Stimulated activated CD8-positive, alpha-beta memory T cell treated with anti-CD3 and anti-CD28 coated beads, Interleukin-15, amount 100 ng/mL, for 4 hours (primary cell): ENCODE measurements at regions not wholly inside any gene's neighbourhood (a gene's known extent, or its start where the extent isn't known, plus 50 kb on each side); places are given as distances from the start of the nearest gene placed in this dataset.

Source experiments
- DNase-seq, 2 donors: peaks; one replicate each; pipeline ENCODE4 v3.0.0-alpha.2; 2020; ENCODE audit warnings: low read depth in 2 of 2

DNA sequence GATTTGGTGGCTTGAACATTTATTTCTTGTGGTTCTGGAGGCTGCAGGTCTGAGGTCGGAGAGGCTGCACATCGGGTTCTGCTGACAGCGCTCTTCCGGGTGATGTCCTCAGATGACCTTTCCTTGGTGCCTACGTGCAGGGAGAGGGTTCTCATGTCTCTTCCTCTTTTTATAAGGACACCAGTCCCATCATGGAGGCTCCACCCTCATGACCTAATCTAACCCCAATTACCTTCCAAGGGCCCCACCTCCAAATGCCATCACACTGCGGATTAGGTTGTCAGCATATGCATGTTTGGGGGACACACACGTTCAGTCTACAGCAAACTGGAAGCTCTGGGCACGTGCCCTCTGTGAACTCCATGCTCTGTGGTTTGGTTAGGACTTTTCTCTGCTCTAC, 338.6 kb downstream of the FGF9 start:
- DNase-seq = no peak

GRCh38 chr13:22009937-22010336, 339.1 kb downstream of the FGF9 start:
- no peak for DNase-seq

GRCh38 chr13:22012686-22013085, 341.8 kb downstream of the FGF9 start:
- no peak for DNase-seq

DNA sequence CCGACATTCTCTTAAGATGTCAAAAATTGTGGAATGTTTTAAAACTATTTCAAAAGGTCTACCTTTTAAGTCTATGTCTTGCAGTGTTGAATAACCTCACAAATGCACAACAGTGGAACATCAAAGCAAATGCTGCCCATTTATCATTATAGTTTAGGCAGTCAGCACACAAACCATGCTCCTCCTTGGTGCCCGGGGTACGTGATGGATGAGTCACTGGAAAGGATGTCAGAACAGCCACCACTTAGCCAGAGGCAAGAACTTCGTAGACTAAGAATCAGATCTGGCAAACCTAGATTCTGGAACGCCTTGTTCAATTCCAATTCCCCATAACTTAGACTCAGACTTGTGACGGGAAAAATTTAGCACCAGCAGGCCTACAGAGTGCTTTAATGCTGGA, 343.6 kb downstream of the FGF9 start:
- no peak for DNase-seq

DNA sequence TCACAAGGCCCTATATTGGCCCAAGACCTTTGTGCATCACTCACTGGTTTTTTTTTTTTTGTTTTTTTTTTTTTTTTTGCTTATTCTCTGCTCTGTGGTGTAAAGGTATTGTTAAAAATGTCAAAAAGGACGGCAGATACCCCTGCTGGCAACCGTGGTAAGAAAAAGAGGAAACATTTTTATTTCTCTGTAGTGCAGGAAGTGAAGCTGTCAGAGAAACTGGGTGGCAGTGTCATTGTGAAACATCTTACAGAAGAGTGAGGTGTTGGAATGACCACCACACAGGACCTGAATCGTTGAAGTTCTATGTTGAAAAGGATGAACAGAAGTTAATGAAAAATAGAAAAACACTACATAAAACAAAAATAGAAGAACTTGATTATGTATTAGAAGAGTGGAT, 346.4 kb downstream of the FGF9 start:
- DNase-seq = no peak

DNA sequence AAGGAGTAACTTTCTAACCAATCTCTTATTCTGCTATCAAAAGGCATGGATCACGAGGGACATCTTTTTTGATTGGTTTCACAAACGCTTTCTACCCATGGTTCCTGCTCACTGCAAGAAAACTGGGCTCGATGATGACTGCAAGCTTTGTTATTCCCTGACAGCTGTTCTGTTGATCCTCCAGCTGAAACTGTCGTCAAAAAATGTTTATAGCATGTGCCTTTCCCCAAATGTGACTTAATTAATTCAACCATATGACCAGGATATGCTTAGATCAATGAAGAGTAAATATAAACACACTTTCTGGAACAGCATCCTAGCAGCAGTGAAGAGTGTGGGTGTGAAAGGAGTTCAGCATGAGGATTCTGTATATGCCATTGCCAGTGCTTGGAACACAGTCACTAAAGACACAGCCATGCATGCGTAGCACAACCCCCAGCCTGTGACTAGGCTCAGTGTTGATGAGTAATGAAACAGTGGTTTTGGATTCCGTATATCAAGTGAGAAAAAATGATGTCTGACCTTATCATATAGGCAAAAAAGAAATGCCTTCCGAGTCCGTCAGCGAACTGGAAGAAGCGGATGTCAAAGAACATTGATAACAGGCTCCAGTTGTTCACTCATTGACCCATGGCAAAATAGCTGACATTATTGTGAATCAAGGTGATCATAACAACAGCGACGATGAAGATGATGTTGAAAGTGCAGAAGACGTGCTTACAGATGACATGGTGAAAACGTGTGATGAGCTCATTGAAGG, 347.4 kb downstream of the FGF9 start:
- no peak for DNase-seq

DNA sequence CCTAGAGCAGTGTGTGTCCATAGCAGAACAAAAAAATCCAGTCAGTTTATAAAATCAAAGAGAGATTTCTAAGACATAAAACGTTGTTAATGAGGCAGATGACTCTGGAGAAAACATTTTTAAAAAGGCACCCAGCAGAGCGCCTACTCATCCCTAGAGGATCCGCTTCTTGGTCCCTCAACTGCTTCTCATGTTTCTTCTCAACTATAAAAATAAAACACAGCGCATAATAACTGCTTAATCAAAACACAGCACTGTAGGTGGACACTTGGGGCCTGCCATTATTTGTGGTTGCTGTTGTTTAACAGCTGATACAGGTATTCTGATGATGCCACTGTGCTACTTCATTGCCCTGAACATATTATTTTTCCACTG, 347.9 kb downstream of the FGF9 start:
- DNase-seq = no peak

DNA sequence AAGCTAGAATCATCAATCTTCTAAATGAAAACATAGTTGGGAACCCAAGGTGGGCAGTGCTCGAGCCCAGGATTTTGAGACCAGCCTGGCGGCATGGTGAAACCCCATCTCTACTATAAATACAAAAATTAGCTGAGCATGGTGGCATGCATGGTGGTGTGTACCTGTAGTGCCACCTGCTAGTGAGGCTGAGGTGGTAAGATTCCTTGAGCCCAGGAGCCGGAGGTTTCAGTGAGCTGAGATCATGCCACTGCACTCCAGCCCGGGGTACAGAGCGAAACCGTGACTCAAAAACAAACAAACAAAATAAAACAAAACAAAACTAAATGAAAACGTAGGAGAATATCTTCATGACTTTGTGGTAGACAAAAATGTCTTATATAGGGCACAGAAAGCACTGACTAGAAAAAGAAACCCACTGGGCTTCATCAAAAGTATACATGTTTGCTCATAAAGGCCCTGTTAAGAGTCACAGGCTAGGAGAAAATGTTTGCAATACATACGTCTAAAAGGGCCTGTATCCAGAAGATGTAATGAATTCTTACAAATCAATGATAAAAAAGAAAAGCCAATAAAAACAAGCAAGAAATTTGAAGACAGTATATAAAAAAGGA, 353.6 kb downstream of the FGF9 start:
- no peak for DNase-seq

- DNase-seq = no peak
These were observed 356.7 kb downstream of the FGF9 start for GRCh38 chr13:22027566-22027965.

- no peak for DNase-seq
These were observed 358.0 kb downstream of the FGF9 start for GRCh38 chr13:22028831-22029230.

DNA sequence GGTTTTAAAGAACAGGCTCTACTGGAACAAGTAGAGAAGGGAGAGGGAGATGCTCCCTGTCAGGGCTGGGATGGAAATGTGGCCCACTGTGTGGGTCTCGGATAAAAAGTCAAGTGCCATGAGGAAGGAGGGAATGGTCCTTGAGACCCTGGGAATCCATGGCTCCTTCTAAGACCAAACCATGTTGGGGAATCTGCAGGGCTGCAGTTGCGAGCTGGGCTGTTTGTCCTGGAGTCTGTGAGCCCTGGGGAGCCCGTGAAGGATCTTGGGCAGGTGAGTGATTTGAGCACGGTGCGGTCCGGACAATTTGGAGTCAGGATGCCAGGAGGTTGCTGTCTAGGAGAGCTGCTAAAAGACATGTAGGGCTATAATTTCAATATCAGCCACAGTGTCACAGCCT, 359.4 kb downstream of the FGF9 start:
- DNase-seq = no peak

- no peak for DNase-seq
These were observed 360.9 kb downstream of the FGF9 start for GRCh38 chr13:22031702-22032286.

DNA sequence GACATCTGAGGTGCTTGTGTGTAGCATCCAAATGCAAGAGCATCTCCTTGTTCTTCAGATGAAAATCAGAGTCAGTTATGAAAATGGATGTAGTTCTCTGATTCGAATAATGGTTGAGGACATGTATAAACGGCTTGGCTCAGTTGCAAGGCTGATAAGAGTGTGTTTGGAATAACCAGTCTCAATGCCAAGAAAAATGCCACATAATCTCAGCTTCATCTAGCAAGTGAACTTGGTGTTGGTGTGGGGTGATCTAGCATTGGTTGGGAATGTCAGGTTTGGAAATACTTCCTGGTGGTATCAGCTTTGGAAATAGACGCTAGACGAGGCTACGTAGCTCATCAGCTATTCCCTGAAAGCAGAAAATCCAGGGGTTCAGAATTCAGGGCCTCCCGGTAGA, 362.0 kb downstream of the FGF9 start:
- no peak for DNase-seq

DNA sequence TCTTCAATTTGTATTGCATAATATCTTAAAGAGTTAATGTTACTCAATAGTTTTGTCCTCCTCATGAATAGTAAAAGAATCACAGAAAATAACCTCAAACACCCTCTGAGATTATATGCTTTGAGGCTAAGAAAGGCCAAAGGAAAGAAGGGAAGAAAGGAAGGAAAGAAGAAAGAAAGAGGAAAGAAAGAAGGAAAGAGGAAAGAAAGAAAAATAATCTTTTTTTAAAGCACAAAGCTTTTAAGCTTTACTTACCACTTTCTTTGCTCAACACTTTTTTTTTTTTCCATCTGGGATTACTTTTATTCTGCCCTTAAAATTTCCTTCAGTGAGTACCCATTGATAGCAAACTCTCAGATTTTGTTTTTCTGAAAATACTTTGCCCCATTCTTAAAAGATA, 369.1 kb downstream of the FGF9 start:
- DNase-seq = no peak

GRCh38 chr13:22040810-22041364, 370.0 kb downstream of the FGF9 start:
- no peak for DNase-seq

DNA sequence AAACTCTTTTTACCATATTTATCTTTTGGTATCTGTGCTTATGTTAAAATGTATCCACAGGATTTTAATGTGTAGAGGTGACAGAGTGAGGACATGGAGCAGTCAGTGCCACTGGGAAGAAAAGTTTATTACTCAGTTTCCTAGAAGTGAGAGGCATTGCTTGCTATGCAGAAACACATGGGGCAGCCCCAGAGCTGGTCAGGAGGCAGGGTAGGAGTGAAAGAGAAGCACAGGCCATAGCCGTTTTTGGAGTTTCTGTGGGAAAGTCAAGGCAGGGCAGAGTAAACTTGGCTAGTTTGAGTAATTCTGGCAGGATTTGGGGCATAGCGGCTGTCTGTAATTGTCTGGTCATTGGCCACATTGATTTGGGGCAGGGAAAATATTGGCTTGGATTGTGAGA, 370.9 kb downstream of the FGF9 start:
- no peak for DNase-seq

DNA sequence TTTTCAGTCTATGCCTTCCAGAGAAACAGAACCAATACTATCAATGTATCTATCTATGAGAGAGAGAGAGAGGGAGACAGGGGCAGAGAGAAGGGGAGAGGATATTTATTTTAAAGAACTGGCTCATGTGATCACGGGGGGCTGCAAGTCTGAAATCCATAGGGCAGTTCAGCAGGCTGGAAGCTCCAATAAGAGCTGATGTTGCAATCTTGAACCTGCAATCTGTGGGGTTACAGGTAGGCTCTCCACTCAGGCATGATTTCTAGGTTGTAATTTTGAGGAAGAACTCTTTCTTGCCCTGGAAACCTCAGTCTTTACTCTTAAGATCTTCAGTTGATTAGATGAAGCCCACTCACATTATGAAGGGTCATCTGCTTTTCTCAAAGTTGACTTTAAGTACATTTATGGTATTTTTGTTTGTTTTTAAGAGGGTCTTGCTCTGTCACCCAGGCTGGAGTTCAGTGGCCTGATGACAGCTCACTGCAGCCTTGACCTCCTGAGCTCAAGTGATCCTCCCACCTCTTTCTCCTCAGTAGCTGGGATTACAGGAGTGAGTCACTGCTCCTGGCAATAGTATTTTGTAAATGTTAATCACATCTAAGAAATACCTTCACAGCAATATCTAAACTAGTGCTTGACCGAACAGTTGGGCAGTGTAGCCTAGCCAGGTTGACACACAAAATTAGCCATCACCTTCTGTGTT, 376.4 kb downstream of the FGF9 start:
- DNase-seq = no peak

DNA sequence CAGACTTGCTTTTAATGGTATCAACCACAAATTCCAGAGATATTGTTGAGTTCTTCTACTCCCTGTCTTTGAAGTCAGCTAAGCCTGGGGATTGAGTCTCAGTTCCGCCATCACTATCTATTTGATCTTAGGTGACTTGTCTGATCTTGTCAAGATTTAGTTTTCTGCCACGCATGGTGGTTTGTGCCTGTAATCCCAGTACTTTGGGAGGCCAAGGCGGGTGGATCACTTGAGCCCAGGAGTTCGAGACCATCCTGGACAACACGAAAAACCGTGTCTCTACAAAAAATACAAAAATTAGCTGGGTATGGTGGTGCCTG, 376.9 kb downstream of the FGF9 start:
- no peak for DNase-seq

GRCh38 chr13:22049384-22049783, 378.5 kb downstream of the FGF9 start:
- no peak for DNase-seq

DNA sequence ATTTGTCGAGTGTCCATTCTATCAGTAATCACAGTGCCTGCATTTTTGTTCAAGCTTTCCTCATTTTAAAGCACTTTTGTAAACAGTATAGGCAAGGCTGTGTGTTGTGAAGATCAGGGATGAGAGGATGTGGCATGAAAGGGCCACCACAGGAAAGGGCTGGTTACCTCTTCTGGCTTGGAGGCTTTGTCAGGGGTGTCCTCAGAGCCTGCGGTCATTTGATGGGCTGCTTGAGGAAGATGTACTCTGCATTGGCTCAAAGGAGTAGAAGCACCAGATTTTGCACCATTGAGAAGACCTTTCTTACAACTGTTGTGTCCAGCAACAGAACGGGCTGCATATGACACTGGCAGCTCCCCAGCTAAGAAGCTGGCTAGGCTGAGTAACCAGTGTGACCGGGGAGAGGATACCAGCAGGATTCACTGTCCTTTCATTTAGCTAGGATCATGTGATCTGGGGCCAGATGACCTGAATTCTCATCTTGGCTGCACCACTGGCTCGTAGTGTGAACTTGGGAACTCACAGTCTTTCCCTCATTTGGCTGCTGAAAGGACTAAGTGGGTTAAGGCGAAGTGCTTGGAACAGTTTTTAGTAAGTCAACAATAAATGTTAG, 380.2 kb downstream of the FGF9 start:
- DNase-seq = no peak

DNA sequence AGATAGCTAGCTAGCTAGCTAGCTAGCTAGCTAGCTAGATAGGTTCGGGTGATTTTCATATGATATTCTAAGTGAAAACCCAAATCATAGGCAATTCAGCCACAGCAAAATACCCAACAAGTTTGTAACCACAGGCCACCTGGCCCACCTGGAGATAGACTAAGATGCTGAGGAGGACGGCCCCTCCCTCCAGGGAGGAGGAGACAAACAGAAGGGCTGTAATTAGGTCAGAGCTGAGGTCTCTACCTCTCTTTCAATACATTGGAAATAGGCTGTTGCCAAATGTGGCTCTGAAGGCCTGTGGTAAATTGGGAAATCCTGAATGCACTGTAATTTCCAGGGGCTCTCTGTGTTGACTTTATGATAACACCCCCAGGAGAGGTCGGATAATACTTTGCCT, 382.2 kb downstream of the FGF9 start:
- no peak for DNase-seq

DNA sequence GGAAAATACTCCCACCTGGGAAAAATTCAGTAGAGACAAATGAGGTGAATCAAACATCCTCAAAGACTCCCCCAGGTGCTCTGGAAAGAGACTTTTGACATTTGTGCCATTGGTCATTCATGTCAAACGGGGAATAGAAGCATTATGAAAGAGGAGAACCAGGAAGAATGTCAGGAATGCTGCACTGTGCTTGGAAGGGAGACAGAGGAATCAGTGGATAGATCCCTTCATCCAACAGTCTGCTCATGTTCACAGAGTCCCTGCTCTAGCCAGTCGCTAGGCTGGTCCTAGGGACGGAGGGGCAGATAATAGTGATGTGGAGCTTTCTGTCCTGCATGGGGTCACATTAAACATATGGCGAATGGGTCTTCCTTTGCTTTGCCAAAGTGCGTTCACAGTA, 384.4 kb downstream of the FGF9 start:
- DNase-seq = no peak
